OCI-LY3 (cell line): ENCODE measurements at regions not wholly inside any gene's neighbourhood (a gene's known extent, or its start where the extent isn't known, plus 50 kb on each side); places are given as distances from the start of the nearest gene placed in this dataset.
A peak's percentile ranks its signal among the peaks of the same experiment; 100 is the strongest.

ENCODE experiments used
- CTCF ChIP-seq: fragments of 200-600, 300-600 bp; sonication (generic); IDR thresholded peaks from 2 replicates; pipeline ENCODE4 v1.5.1; 2014; ENCODE audit warnings: antibody characterized with exemption, low read length, low read depth
- EZH2phosphoT487 ChIP-seq: fragments of 200-600 bp; shearing (Covaris generic); IDR thresholded peaks from 2 replicates; pipeline ENCODE4 v1.6.1; 2018; ENCODE audit warnings: antibody characterized with exemption, mixed run types, low read depth

- TF ChIP-seq CTCF (peak; percentile 64), EZH2phosphoT487 (no peak)
Observed at GRCh38 chr6:122033564-122034181, 365.8 kb upstream of the HSF2 start.
